HG02852 (cell line): ENCODE measurements at regions not wholly inside any gene's neighbourhood (a gene's known extent, or its start where the extent isn't known, plus 50 kb on each side); places are given as distances from the start of the nearest gene placed in this dataset.

Experiments
- ATAC-seq: cut with Tn5 transposase; IDR thresholded peaks from one replicate; pipeline ENCODE4 v1.9.1; 2021; ENCODE audit warnings: mild to moderate bottlenecking, moderate library complexity; ENCODE audit not compliant: unreplicated experiment

DNA sequence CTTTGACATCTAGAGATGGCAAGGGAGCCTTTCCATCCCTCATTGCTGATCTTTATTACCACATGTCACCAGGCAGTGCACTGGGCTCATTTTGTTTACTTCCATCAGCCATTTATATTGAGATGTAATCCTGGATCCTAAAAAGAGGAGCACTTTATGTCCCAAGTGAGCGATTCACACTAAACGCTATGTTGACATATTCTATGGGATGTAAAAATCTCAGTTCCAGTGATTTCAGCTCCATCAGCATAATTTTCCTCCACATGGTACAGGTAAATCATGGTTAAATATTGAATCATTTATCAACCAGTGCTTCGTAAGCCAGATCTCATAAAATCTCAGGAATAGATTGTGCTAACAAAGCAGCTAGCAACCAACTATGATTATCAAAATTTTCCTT, 634.8 kb upstream of the PLXNA2 start:
- ATAC-seq: no peak

- no peak for ATAC-seq
Measured at GRCh38 chr1:208880433-208881100, 636.4 kb upstream of the PLXNA2 start.

- ATAC-seq: no peak
Measured at GRCh38 chr1:208885060-208885459, 640.9 kb upstream of the PLXNA2 start.

- ATAC-seq: no peak
Measured at GRCh38 chr1:208885650-208886049, 641.5 kb upstream of the PLXNA2 start.

- ATAC-seq: no peak
Measured at GRCh38 chr1:208888376-208888775, 644.2 kb upstream of the PLXNA2 start.

GRCh38 chr1:208892147-208892546, 648.0 kb upstream of the PLXNA2 start:
- ATAC-seq: no peak

GRCh38 chr1:208893251-208893650, 649.1 kb upstream of the PLXNA2 start:
- ATAC-seq: no peak

DNA sequence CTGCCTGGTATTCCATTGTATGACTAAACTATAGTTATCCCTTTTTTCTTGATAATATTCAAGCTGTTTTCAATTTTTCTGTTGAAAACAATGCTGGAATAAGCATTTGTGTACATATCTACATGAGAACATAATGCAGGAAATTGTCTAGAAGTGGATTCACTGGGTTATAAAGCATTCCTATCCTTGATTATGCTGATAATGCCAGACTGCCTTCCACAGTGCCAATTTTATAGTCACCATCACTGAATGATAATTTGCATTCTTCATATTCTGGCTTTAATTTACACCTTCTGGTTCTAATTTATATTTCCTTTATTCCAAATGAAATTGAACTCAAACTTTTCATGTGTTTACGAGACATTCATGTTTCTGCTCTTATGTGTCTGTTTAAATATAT, 651.0 kb upstream of the PLXNA2 start:
- ATAC-seq: no peak

DNA sequence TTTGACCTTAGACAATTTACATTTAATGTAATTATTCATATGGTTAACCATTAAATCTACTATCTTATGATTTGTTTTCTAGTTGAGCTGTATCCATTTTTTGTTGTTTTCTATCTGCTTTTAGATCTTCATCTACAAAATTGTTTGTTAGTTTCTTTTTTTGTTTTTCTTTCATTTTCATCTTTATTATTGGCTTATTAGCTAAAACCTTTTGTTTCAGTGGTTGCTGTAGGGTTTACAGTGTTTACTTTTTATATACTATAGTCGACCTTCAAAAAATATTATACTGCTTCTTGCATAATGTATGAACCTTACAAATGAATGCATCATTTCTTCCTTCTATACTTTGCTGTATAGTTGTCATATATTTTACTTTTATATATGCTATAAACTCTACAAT, 651.6 kb upstream of the PLXNA2 start:
- ATAC-seq: no peak

GRCh38 chr1:208896768-208897167, 652.6 kb upstream of the PLXNA2 start:
- ATAC-seq: no peak

DNA sequence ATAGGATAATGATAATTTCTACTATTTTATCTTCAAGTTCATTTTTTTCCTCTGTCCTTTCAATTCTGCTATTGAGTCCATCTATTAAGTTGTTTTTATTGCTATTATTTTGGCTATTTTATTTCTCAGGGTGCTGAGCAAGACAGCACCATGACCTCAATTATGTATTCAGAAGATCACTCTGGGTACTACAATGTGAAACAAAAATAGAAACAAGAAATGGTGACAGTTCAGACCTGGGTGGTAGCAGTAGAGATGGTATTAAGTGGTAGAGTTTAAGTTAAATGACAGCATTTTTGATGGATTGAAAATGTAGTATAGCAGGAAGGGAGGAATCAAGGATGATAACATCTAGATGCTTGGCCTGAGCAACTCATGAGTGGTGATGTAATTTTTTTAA, 655.3 kb upstream of the PLXNA2 start:
- ATAC-seq: no peak

DNA sequence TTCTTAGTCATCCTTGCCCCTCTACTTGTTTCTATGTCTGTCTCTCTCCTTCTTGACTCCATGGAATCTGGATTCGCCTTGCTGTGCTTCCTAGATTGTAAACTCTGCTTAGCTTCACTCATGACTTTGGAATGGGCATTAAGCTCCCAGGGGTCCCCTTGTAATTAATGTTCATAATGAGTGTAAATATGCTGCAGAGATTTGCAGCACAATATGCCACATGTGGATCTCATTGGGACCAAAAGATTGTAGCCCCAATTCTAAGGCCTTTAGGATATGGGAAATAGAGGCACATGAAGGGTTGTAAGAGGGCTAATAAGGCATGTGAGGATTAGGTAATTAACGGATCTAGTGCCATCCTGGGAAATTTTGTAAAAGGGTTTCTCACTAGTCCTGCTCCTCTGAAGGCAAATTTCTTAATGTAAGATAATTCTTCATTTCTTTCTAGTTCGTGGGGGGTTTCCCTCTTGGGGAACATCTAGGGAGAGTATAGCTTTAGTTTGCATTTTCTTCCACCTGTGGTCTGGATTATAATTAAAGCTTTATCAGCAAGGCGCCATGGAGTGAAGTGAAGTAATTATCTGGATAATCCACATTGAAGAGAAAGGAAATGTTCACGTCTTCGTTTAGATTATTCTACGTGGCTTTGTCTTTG, 659.2 kb upstream of the PLXNA2 start:
- no peak for ATAC-seq

DNA sequence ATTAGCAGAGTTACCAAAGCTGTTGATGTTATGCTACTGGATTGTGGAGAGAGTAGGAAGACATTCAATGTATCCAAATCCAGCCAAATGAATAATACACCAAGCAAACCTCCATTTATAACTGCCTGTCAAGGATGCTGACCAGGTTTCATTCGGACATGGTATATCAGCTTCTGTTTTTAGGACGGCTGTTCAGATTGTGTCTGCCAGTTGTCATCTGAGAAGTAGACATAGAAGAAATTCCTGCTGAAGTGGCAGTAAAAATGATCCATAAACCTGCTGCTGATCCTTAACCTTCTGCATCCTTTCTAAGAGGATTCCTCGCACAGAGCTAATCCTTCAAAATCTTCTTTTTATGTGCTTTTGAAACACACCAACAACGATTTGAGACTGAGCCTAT, 663.6 kb upstream of the PLXNA2 start:
- no peak for ATAC-seq

DNA sequence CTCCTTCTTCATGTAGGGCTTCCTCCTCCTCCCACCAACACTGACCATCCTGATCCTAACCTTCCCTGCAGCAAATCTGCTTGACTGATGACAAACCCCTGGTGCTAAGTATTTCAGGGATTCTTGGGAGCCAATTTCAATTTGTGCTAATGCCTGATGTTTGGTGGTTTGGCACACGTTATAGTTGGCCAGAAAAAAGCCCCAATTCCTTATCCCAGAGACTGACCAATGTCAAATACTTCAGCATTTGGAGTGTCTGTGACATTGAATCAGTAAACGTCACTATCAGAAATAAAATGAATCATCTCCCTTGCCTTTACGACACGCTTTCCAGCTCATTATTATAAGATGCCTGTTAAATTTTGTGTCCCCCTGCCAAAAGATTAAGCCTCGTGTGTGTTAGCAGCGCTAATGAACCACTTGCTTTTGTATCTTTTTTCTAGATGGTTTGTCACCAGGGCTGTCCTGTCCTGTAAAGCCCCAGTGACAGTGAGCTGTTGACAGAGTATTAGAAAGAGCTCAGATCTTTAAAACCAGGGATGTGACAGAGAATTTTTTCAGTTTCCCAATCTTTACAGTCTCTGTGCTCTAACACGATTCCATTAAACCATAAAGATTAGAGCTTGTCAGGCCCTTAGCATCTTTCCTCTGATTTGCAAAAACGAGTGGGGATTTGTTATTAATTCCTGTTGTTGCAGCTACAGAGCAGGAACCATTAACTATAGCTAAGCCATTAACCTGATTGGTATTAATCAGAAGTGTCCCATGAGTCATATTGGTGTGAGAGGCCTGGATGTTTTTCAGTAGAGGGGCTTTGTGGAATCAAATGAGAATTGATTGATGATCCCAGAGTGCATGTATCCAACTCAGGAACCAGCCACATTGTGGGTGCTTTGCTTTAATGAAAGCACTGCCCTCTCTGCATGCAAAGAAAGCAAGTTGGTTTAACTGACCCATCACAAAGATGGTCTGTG, 665.1 kb upstream of the PLXNA2 start:
- no peak for ATAC-seq

- no peak for ATAC-seq
Measured at GRCh38 chr1:208910161-208910560, 666.0 kb upstream of the PLXNA2 start.

DNA sequence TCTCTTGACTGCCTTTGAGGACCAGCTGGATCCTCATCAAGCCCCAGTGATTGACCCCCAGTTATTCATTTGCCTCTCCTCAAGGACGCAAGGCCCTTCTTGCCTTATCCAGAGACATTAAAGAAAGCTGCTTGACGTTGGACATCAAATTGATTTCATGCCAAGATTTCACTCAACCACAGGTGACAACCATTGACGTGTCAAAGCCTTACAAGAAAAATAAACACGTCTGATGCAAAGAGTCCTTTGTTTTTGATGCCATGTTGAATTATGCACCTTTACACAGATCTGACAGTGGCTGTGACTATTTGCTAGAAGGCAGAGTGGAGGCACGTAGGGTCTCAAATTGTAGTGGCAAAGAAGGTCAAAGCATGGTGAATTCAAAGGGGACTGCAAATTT, 666.2 kb upstream of the CAMK1G start:
- no peak for ATAC-seq

DNA sequence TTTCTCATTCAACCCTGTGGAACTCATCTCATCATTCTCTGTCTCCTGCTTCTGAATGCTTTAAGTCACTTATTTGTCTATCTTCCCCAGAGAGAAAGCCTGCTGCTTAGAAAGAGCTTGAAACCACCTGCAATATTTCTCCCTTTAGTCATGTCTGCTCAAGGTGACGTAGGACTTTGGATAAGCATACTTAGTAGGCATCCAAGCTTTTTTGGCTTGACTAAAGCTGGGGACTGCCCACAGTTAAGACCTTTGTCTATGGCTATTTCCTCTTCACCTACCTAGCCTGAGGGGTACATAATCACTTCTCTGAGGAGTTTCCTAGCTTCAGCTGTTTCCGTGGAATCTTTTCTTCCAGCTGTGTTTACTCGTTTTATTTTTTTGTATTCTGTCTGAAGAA, 665.8 kb upstream of the CAMK1G start:
- ATAC-seq: no peak

DNA sequence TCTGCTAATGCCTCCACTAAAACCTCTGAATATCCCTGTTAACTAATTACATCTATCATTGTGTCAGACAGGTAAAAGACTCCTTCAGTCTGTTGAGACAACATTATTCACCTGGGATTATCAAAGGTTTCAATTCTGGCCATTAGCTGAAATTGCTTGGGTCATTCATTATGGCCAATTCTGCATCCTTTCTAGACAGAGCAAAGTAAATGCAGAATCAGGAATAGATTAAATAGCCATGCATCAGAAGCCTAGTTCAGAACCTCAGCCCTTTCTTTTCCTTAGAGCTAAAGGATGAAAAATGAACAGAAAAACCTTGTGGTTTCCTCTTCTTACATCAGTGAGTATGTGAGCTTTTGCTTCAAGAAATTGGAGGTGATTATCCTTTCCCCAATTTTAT, 665.4 kb upstream of the CAMK1G start:
- ATAC-seq: no peak

DNA sequence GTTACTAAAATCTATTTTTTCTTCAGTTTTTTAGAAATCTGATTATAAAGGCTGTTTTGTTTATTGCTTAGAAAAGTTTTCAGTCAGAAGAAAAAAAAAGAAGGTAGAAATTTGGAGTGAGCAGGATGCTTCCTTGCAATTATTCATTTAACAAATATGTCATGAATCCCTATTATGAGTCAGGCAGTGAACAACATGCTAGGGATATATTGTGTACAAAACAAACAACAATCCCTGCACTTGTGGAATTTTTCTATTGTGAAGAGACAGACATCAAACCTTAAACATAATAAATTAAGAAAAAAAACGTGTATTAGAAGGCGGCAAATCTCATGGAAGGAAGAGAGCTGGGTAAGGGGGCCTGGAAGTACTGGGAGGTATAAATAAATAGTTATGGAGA, 664.1 kb upstream of the CAMK1G start:
- ATAC-seq: no peak

GRCh38 chr1:208921259-208921658, 662.3 kb upstream of the CAMK1G start:
- no peak for ATAC-seq

DNA sequence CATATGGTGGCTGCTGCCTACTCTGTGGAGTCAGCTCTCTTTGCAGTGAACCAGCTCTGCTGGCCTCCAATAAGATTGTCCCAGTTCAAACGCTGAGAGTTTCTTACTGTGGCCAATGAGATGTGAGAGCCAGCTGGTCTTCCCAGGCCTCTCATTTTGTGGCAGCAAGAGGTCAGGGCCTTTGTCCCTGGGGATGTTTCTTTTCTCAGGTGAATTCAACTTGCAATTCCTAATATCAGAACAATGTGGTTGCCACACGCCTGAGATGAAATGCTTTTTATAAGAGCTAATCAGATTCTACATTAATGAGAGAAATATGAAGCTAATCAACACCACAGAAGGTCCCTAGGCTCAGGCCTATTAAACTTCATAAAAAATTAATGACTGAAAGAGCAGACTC, 660.1 kb upstream of the CAMK1G start:
- ATAC-seq: no peak
